GM12891 (cell line): ENCODE measurements at regions not wholly inside any gene's neighbourhood (a gene's known extent, or its start where the extent isn't known, plus 50 kb on each side); places are given as distances from the start of the nearest gene placed in this dataset.

ENCODE experiments used
- DNase-seq: peaks from one replicate; pipeline ENCODE4 v3.0.0; 2011; ENCODE audit warnings: low spot score; ENCODE audit not compliant: insufficient read length
- FAIRE-seq: peaks from 2 replicates; lab custom pipeline; 2011; peaks lifted over from hg19 to GRCh38; lab: Jason Lieb, UNC
- PAX5 ChIP-seq: IDR thresholded peaks from 2 replicates; pipeline ENCODE4 v1.6.1; 2011; ENCODE audit warnings: low read length, moderate library complexity, mild to moderate bottlenecking; ENCODE audit not compliant: insufficient read depth, severe bottlenecking
- POLR2A ChIP-seq: IDR thresholded peaks from 2 replicates; pipeline ENCODE4 v1.6.1; 2011; ENCODE audit warnings: low read depth, low read length, control low read depth
- POLR2AphosphoS5 ChIP-seq: IDR thresholded peaks from 2 replicates; pipeline ENCODE4 v1.6.1; 2011; ENCODE audit warnings: low read depth, low read length, control low read depth
- POU2F2 ChIP-seq: IDR thresholded peaks from 2 replicates; pipeline ENCODE4 v1.6.1; 2011; ENCODE audit warnings: low read depth, mild to moderate bottlenecking, control low read depth, low read length, moderate library complexity
- SPI1 ChIP-seq: IDR thresholded peaks from 2 replicates; pipeline ENCODE4 v1.6.1; 2011; ENCODE audit warnings: low read depth, low read length, control low read depth
- TAF1 ChIP-seq: IDR thresholded peaks from 2 replicates; pipeline ENCODE4 v1.6.1; 2011; ENCODE audit warnings: low read depth, low read length, control low read depth

DNA sequence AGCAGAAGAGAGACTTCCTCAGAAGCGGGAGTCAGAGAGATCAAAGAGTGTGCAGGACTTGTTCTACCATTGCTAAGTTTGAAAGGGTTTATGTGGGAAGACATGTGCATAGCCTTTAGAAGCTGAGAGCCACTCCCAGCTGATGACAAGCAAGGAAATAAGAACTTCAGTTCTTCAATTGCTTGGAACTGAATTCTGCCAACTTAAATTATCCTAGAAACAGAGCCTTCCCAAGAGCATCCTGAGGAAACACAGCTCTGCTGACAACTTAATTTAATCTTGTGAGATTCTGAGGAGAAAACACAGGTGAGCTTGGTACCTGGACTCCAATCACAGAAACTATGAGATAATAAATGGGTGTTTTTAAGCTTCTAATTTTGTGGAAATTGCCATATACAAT is 150.6 kb upstream of the OGFRL1 start:
- TF ChIP-seq TAF1, result no peak
- TF ChIP-seq POLR2AphosphoS5, result no peak
- no peak for TF ChIP-seq PAX5
- TF ChIP-seq POU2F2, result no peak
- no peak for TF ChIP-seq POLR2A
- TF ChIP-seq SPI1, result no peak
- DNase-seq, result no peak
- FAIRE-seq, result no peak

DNA sequence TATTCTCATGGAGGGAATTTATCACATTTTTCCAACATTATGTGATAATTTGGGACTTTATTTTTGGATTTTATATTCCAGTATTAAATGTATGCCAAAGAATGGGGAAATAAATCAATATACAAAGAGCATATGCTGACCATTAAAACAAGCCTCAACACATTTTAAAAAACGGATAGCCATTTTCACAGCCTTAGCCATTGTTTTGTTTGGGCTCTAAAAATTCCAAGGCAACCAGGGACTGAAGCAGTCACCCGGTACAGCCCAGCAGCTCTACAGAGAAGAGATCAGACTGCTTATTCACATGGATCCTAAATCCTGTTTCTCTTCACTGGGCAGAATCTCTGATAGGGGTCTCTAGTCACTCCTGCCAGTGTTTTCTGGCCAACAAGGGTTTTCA is 150.2 kb upstream of the OGFRL1 start:
- no peak for FAIRE-seq
- TF ChIP-seq PAX5 (no peak), POU2F2 (no peak), POLR2A (no peak), POLR2AphosphoS5 (no peak), SPI1 (no peak), TAF1 (no peak)
- DNase-seq, result no peak

DNA sequence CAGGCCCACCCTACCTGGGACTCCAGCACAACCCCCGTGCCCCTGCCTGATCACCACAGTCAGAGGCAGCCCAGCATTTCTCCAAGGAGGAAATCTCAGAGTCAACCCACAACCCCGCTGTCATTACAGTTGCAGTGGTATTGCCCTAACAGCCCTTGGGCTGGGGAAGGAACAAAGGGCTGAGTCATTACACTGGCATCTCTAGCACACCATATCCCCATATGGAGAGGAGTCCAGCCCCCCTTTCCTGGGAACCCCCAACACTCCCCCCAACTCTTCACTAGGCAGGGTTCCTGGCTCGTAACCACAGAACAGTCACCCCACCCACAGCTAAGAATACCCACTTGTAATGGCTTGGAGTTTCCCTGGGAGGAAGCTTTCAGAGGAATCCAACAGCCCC is 149.4 kb upstream of the OGFRL1 start:
- FAIRE-seq (no peak), DNase-seq (no peak)
- TF ChIP-seq POU2F2, result no peak
- no peak for TF ChIP-seq POLR2AphosphoS5
- no peak for TF ChIP-seq SPI1
- no peak for TF ChIP-seq TAF1
- TF ChIP-seq PAX5, result no peak
- no peak for TF ChIP-seq POLR2A

DNA sequence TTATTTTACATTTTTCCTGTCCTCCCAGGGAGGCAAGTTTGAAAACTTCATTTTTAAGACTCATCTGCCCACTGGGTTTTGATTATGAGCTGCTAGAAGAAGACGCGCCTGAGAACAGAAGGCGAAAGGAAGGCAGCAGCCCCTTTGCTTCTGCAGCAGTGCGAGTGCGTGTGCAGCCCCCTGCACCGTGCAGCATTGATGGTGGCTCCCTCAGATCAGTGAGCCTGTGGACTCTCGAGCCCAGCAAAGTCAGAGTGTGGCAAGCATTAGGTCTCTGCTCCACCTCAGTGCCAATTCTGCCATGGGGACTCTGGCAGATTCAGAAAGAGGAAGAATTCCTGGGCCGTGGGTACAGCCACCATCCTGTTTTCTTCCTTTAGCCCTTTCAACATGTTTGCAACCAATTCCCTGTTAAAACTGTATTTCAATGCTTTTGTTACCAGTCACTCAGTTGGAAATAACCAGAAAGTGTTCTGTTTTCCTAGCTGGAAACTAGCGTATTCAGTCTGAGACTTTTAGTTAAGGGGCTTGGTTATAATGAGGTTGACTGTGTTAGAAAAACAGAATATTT is 134.8 kb upstream of the OGFRL1 start:
- FAIRE-seq (no peak), DNase-seq (no peak)
- TF ChIP-seq SPI1 (no peak), PAX5 (no peak), POLR2A (no peak), POU2F2 (no peak), TAF1 (no peak), POLR2AphosphoS5 (no peak)

DNA sequence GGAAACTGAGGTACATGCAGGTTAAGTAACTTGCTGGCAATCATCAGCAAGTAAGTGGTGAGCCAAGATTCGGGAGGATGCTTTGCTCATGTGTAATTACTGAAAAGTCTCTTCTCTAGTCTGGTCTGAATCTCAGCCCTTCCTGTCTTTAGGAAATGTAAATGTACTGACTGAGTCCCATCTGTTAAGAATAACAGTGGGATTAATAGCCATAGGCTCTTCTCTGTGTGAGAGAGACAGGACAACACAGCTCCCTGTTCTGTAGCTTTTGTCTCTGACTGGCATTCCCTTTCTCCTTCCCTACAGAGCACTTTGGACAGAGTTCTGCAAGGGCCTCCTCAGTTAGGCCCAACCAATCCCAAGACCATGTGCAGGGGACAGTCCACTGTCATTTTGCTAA is 131.3 kb upstream of the OGFRL1 start:
- TF ChIP-seq POLR2A, result no peak
- TF ChIP-seq POU2F2, result no peak
- TF ChIP-seq TAF1, result no peak
- no peak for TF ChIP-seq POLR2AphosphoS5
- TF ChIP-seq PAX5, result no peak
- TF ChIP-seq SPI1, result no peak
- no peak for DNase-seq
- FAIRE-seq, result no peak

DNA sequence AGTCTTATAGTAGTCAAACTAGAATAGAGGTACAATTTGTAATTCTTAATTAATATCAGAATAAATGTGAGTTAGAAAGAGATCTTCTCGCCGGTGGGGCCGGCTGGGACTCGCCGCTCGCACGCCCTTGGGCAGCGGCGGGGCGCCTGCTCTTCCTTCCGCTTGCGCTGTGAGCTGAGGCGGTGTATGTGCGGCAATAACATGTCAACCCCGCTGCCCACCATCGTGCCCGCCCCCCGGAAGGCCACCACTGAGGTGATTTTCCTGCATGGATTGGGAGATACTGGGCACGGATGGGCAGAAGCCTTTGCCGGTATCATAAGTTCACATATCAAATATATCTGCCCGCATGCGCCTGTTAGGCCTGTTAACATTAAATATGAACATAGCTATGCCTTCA is 123.7 kb upstream of the OGFRL1 start:
- FAIRE-seq (no peak), DNase-seq (no peak)

DNA sequence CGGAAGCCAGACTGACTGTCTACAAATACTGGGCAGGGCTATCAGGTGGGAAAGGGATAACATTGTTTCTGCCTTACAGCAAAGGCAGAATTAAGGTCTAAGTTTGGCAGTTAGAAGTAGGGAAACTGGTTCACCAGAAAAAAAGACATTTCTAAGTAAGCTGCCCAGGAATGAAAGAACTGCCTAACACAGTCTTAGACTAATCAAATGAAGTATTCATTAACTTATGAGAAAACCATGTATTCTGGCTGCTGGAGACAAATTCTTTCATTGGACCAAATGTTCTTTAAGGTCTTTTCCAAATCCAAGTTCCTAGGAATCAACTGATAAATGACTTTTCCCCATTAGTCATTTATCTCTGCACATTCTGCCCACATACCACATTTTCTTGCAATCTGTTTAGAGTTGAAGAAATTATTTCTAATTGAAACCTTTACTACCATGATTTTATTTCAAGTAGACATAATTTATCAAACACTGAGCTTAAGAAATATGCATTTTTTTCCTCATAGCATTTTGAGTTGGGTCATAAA is 120.3 kb upstream of the OGFRL1 start:
- no peak for TF ChIP-seq SPI1
- no peak for TF ChIP-seq POLR2AphosphoS5
- no peak for TF ChIP-seq TAF1
- TF ChIP-seq POLR2A, result no peak
- TF ChIP-seq PAX5, result no peak
- TF ChIP-seq POU2F2, result no peak
- FAIRE-seq (no peak), DNase-seq (no peak)

More for the DNA sequence above, 123.7 kb upstream of the OGFRL1 start:
- TF ChIP-seq POU2F2, result no peak
- TF ChIP-seq SPI1, result no peak
- TF ChIP-seq TAF1, result no peak
- TF ChIP-seq PAX5, result no peak
- TF ChIP-seq POLR2AphosphoS5, result no peak
- TF ChIP-seq POLR2A, result no peak

DNA sequence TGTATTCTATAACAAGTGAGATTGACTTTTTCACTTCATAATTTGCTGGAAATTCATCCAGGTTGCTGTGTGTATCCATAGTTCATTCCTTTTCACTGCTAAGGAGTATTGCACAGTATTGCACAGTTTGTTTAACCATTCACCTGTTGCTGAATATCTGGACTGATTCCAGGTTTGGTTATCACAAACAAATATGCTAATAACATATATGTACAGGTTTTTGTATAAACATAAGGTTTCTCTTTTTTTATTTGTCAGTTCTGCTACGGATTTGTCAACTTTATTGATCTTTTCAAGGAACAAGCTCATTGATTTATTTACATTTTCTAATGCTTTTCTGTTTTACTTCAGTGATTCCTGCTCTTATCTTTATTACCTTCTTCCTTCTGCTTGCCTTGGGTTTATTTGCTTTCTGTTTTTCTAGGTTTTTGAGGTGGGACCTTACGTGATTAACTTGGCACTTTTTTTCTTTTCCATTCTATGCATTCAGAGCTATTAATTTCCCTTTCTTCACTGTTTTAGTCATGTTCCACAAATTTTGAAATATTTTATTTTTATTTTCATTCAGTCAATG is 117.0 kb upstream of the OGFRL1 start:
- FAIRE-seq, result no peak
- TF ChIP-seq PAX5, result no peak
- no peak for TF ChIP-seq SPI1
- no peak for TF ChIP-seq TAF1
- DNase-seq, result no peak

DNA sequence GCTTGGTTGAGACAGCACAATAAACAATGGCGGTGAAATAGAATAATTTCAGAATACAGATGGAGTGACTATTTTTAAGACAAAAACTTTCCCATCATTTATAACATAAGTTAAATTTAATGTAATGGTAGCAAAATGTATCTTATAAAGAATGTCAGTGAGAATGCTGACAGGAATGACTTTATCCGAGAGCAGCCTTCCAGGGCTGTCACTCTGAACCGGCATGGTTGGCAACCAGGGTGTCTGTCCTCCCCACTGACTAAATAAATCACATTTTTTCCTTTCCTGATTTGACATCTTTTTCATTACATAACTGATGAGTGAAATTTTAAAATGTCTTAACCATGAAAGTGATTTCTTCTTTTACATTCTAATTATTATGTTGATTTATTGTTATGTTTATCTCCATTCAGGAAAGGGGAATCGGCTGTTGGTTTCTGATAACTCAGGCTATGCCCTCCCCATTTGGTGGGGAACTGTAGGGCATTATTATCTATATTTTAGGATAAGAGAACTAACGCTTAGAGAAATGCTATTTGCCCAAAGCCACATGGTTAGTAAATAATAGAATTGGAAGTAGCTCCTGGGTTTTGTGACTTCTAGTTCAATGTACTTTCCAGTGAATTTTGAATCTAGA is 109.2 kb upstream of the OGFRL1 start:
- TF ChIP-seq POU2F2, result no peak
- no peak for TF ChIP-seq POLR2AphosphoS5
- no peak for TF ChIP-seq PAX5
- no peak for TF ChIP-seq SPI1
- no peak for TF ChIP-seq POLR2A
- FAIRE-seq, result no peak
- no peak for DNase-seq
